ENCODE measurements at regions not wholly inside any gene's neighbourhood (a gene's known extent, or its start where the extent isn't known, plus 50 kb on each side); places are given as distances from the start of the nearest gene placed in this dataset.

DNA sequence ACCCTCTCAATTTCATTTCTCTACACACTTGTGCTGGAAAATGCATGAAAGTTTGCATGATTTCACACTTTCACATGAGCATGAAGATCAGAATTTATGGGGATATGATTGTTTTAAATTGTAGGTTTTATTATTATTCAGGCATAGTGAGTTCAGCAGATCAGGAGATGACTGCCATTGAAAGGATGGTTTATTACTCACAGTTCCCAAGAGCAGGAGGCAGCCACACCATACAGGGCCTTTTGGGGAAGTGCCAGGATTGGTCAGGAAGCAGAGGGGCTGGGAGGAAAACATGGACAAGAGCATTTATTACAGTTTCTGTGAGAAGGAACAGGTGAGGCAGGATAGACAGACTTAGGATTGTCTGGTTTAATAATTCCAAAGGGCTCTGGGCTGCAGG, 114.6 kb upstream of the KCNJ15 start:
- no peak overlapping the region for H2AFZ ChIP-seq (ENCODE audit: control insufficient read depth, low read length)
- peaks cover 6% of the 10 kb centered on the region for H3K4me1 ChIP-seq (ENCODE audit: control insufficient read depth, extremely low read depth, insufficient read depth, low read length)
- dilution Hi-C loops (cut with MboI; ENCODE audit: extremely low pct_ligation_motif_present, low sequenced_read_pairs): loop anchor here (25.0 kb wide), 1 partner anchor 405 kb away; no protein-coding TSS in a partner anchor
- H4K20me1 ChIP-seq (ENCODE audit: control insufficient read depth, extremely low read depth, insufficient read depth, low read length): no peaks in the 10 kb centered on the region
- FAIRE-seq (no peak), DNase-seq (ENCODE audit: low read depth, low spot score) (no peak)
- H3K4me3 ChIP-seq (ENCODE audit: control insufficient read depth in 2 of 3, extremely low read depth in 1 of 3, insufficient read depth in 2 of 3, low read depth in 1 of 3, low read length in 3 of 3): no peak overlapping the region
- H3K9ac ChIP-seq (ENCODE audit: control insufficient read depth, extremely low read depth, insufficient read depth, low read length): no peak overlapping the region
- no peaks in the 10 kb centered on the region for H3K27me3 ChIP-seq (ENCODE audit: control insufficient read depth, extremely low read depth, insufficient read depth, low read length)
- peaks cover 2% of the 10 kb centered on the region for H3K9me3 ChIP-seq (ENCODE audit: control insufficient read depth, low read depth, low read length)
- H3K9me1 ChIP-seq (ENCODE audit: control insufficient read depth, extremely low read depth, insufficient read depth, low read length): no peaks in the 10 kb centered on the region
- no peak overlapping the region for H3K27ac ChIP-seq (ENCODE audit: control insufficient read depth, insufficient read depth, low read length)
- TF ChIP-seq EZH2 (IDR thresholded peaks at IDR 0.05; ENCODE audit: low read length): no peak
- TF ChIP-seq, protein P1, sequence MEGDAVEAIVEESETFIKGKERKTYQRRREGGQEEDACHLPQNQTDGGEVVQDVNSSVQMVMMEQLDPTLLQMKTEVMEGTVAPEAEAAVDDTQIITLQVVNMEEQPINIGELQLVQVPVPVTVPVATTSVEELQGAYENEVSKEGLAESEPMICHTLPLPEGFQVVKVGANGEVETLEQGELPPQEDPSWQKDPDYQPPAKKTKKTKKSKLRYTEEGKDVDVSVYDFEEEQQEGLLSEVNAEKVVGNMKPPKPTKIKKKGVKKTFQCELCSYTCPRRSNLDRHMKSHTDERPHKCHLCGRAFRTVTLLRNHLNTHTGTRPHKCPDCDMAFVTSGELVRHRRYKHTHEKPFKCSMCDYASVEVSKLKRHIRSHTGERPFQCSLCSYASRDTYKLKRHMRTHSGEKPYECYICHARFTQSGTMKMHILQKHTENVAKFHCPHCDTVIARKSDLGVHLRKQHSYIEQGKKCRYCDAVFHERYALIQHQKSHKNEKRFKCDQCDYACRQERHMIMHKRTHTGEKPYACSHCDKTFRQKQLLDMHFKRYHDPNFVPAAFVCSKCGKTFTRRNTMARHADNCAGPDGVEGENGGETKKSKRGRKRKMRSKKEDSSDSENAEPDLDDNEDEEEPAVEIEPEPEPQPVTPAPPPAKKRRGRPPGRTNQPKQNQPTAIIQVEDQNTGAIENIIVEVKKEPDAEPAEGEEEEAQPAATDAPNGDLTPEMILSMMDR (optimal IDR thresholded peaks at IDR 0.05 in 1 of 3, IDR thresholded peaks at IDR 0.05 in 1 of 3, conservative IDR thresholded peaks at IDR 0.05 in 1 of 3; ENCODE audit: extremely low read depth in 1 of 3, insufficient read depth in 2 of 3, low read length in 3 of 3): no peak
- H3K4me2 ChIP-seq (ENCODE audit: control insufficient read depth, extremely low read depth, insufficient read depth, low read depth, low read length): no peak overlapping the region
- H3K79me2 ChIP-seq (ENCODE audit: control insufficient read depth, insufficient read depth, low read length): no peaks in the 10 kb centered on the region
- no peaks in the 10 kb centered on the region for H3K36me3 ChIP-seq (ENCODE audit: control insufficient read depth in 2 of 2, extremely low read depth in 1 of 2, insufficient read depth in 2 of 2, low read length in 2 of 2)

DNA sequence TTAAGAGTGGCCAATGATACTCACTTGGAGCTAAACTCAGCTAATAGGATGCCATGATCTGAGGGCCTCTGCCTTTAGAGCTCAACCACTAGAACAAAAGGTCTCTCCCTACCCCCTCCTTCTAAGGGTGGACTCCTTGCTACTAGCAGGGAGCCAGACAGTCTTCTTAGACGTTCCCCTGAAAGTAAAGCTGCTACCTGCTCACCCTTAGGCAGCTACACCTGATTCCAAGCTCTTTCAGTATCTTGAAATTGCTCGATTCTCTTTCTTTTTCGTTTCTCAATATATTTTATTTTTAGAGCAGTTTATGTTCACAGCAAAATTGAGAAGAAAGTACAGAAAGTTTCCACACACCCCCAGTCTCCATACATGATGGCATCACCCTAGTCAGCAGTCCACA, 112.6 kb upstream of the KCNJ15 start:
- no peak overlapping the region for H3K27ac ChIP-seq (ENCODE audit: control insufficient read depth, insufficient read depth, low read length)
- dilution Hi-C loops (cut with MboI; ENCODE audit: extremely low pct_ligation_motif_present, low sequenced_read_pairs): loop anchor here (25.0 kb wide), 1 partner anchor 407 kb away; no protein-coding TSS in a partner anchor
- peaks cover 2% of the 10 kb centered on the region for H3K9me3 ChIP-seq (ENCODE audit: control insufficient read depth, low read depth, low read length)
- H3K36me3 ChIP-seq (ENCODE audit: control insufficient read depth in 2 of 2, extremely low read depth in 1 of 2, insufficient read depth in 2 of 2, low read length in 2 of 2): no peaks in the 10 kb centered on the region
- DNase-seq (ENCODE audit: low read depth, low spot score) (no peak), FAIRE-seq (no peak)
- no peaks in the 10 kb centered on the region for H4K20me1 ChIP-seq (ENCODE audit: control insufficient read depth, extremely low read depth, insufficient read depth, low read length)
- no peaks in the 10 kb centered on the region for H3K79me2 ChIP-seq (ENCODE audit: control insufficient read depth, insufficient read depth, low read length)
- H3K4me2 ChIP-seq (ENCODE audit: control insufficient read depth, extremely low read depth, insufficient read depth, low read depth, low read length): no peak overlapping the region
- TF ChIP-seq, protein P1 (optimal IDR thresholded peaks at IDR 0.05 in 1 of 3, IDR thresholded peaks at IDR 0.05 in 1 of 3, conservative IDR thresholded peaks at IDR 0.05 in 1 of 3; ENCODE audit: extremely low read depth in 1 of 3, insufficient read depth in 2 of 3, low read length in 3 of 3): no peak
- TF ChIP-seq EZH2 (IDR thresholded peaks at IDR 0.05; ENCODE audit: low read length): no peak
- H3K9ac ChIP-seq (ENCODE audit: control insufficient read depth, extremely low read depth, insufficient read depth, low read length): no peak overlapping the region
- H3K27me3 ChIP-seq (ENCODE audit: control insufficient read depth, extremely low read depth, insufficient read depth, low read length): no peaks in the 10 kb centered on the region
- H3K9me1 ChIP-seq (ENCODE audit: control insufficient read depth, extremely low read depth, insufficient read depth, low read length): no peaks in the 10 kb centered on the region
- peaks cover 6% of the 10 kb centered on the region for H3K4me1 ChIP-seq (ENCODE audit: control insufficient read depth, extremely low read depth, insufficient read depth, low read length)
- no peak overlapping the region for H3K4me3 ChIP-seq (ENCODE audit: control insufficient read depth in 2 of 3, extremely low read depth in 1 of 3, insufficient read depth in 2 of 3, low read depth in 1 of 3, low read length in 3 of 3)
- no peak overlapping the region for H2AFZ ChIP-seq (ENCODE audit: control insufficient read depth, low read length)

Data from keratinocyte (primary cell).